Osteocyte (in vitro differentiated cells): ENCODE measurements at regions not wholly inside any gene's neighbourhood (a gene's known extent, or its start where the extent isn't known, plus 50 kb on each side); places are given as distances from the start of the nearest gene placed in this dataset.

Source experiments
- DNase-seq: peaks from one replicate; pipeline ENCODE4 v3.0.0; 2021; ENCODE audit warnings: mixed read lengths; ENCODE audit not compliant: unreplicated experiment; ENCODE audit errors: extremely low spot score
- H3K27ac Mint-ChIP-seq: one replicate; pipeline ENCODE4 v1.8.0; 2021; ENCODE audit warnings: mild to moderate bottlenecking, mixed read lengths; ENCODE audit not compliant: unreplicated experiment
- H3K27me3 Mint-ChIP-seq: one replicate; pipeline ENCODE4 v1.8.0; 2021; ENCODE audit warnings: mixed read lengths; ENCODE audit not compliant: unreplicated experiment
- H3K36me3 Mint-ChIP-seq: one replicate; pipeline ENCODE4 v1.8.0; 2021; ENCODE audit warnings: mixed read lengths; ENCODE audit not compliant: unreplicated experiment
- H3K4me1 Mint-ChIP-seq: one replicate; pipeline ENCODE4 v1.8.0; 2021; ENCODE audit warnings: mixed read lengths; ENCODE audit not compliant: unreplicated experiment
- H3K4me3 Mint-ChIP-seq: one replicate; pipeline ENCODE4 v1.8.0; 2021; ENCODE audit warnings: mild to moderate bottlenecking, moderate library complexity, mixed read lengths; ENCODE audit not compliant: unreplicated experiment
- H3K9me3 Mint-ChIP-seq: one replicate; pipeline ENCODE4 v1.8.0; 2021; ENCODE audit warnings: mixed read lengths; ENCODE audit not compliant: unreplicated experiment
- TF ChIP-seq, protein P1 (sequence below): fragments of 200-600 bp; sonication (generic); IDR thresholded peaks from 2 replicates; pipeline ENCODE4 v1.5.0; 2021; ENCODE audit warnings: antibody characterized with exemption, mild to moderate bottlenecking, moderate library complexity

GRCh38 chr11:97225794-97226193, 836.0 kb downstream of the JRKL start:
- Mint-ChIP-seq H3K27me3 (no peaks in the 10 kb centered on the region), H3K36me3 (no peaks in the 10 kb centered on the region), H3K27ac (no peak overlapping the region), H3K4me1 (no peaks in the 10 kb centered on the region), H3K4me3 (no peak overlapping the region), H3K9me3 (no peaks in the 10 kb centered on the region)
- DNase-seq = no peak
- TF ChIP-seq, protein P1, sequence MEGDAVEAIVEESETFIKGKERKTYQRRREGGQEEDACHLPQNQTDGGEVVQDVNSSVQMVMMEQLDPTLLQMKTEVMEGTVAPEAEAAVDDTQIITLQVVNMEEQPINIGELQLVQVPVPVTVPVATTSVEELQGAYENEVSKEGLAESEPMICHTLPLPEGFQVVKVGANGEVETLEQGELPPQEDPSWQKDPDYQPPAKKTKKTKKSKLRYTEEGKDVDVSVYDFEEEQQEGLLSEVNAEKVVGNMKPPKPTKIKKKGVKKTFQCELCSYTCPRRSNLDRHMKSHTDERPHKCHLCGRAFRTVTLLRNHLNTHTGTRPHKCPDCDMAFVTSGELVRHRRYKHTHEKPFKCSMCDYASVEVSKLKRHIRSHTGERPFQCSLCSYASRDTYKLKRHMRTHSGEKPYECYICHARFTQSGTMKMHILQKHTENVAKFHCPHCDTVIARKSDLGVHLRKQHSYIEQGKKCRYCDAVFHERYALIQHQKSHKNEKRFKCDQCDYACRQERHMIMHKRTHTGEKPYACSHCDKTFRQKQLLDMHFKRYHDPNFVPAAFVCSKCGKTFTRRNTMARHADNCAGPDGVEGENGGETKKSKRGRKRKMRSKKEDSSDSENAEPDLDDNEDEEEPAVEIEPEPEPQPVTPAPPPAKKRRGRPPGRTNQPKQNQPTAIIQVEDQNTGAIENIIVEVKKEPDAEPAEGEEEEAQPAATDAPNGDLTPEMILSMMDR = no peak

GRCh38 chr11:97229936-97230335, 840.1 kb downstream of the JRKL start:
- Mint-ChIP-seq H3K36me3 (no peaks in the 10 kb centered on the region), H3K27me3 (no peaks in the 10 kb centered on the region), H3K4me1 (no peaks in the 10 kb centered on the region), H3K4me3 (no peak overlapping the region), H3K9me3 (no peaks in the 10 kb centered on the region), H3K27ac (no peak overlapping the region)
- DNase-seq = no peak
- TF ChIP-seq, protein P1 = no peak

DNA sequence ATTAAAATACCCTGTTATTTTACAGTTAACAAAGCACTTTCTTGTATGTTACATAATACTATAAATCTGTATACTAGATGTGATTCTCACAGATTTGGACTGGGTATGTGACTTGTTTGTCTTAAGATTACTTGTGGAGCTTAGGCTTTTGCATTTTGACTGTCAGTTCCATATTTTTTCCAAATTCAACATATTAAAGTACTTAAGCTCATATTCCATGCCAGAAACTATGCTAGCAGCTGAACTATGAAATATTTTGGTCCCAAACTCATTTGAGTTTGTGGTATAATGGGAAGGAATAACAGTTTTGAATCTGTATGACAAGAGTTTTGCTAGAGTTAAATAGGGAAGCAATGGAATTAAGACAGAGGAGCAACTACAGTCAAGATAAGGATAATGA, 841.4 kb downstream of the JRKL start:
- no peaks in the 10 kb centered on the region for H3K9me3 Mint-ChIP-seq
- no peak overlapping the region for H3K4me3 Mint-ChIP-seq
- TF ChIP-seq, protein P1 = no peak
- no peaks in the 10 kb centered on the region for H3K27me3 Mint-ChIP-seq
- no peak overlapping the region for H3K27ac Mint-ChIP-seq
- no peak for DNase-seq
- no peaks in the 10 kb centered on the region for H3K4me1 Mint-ChIP-seq
- H3K36me3 Mint-ChIP-seq = no peaks in the 10 kb centered on the region

DNA sequence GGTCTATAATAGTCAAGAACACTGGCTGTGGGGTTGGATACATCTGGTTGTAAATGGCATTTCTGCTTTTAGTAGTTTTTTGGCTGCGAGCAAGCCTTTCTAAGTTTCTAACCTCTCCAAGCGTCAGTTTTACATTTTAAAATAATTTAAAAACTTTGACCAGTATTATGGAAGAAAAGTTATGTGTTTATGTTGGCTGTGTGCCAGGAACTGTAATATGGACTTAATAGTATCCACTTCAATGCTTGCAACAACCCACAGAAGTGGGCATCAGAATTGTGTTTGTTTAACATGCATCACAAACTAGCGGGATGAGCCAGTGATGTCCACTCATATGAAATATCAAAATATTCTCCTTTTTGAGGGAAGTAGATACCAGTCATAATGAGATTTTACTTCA, 844.2 kb downstream of the JRKL start:
- Mint-ChIP-seq H3K9me3 (no peaks in the 10 kb centered on the region), H3K4me1 (no peaks in the 10 kb centered on the region), H3K4me3 (no peak overlapping the region), H3K27me3 (no peaks in the 10 kb centered on the region), H3K36me3 (no peaks in the 10 kb centered on the region), H3K27ac (no peak overlapping the region)
- DNase-seq = no peak
- TF ChIP-seq, protein P1 = no peak

- Mint-ChIP-seq H3K36me3 (no peaks in the 10 kb centered on the region), H3K27me3 (no peaks in the 10 kb centered on the region), H3K9me3 (no peaks in the 10 kb centered on the region), H3K4me1 (no peaks in the 10 kb centered on the region), H3K4me3 (no peak overlapping the region), H3K27ac (no peak overlapping the region)
- TF ChIP-seq, protein P1 = no peak
- DNase-seq = no peak
These were observed 847.3 kb downstream of the JRKL start for GRCh38 chr11:97237151-97237550.
